Calu3 (cell line): ENCODE measurements at regions not wholly inside any gene's neighbourhood (a gene's known extent, or its start where the extent isn't known, plus 50 kb on each side); places are given as distances from the start of the nearest gene placed in this dataset.

ENCODE experiments used
- BruUV-seq: library from RNA; stranded (reverse); fragments of 400-500 nt; replicated peaks from 2 replicates; lab custom pipeline; 2021; lab: Mats Ljungman, UMichigan
- CTCF ChIA-PET: fragments of 300-600 bp; sonication (Branson Sonifier 250); formaldehyde crosslinking; loops from one replicate; lab custom pipeline; 2022; ENCODE audit warnings: antibody characterized with exemption; lab: Charles Lee
- DNase-seq: peaks from one replicate; pipeline ENCODE4 v3.0.0; 2022
- H3K27ac Mint-ChIP-seq: one replicate; pipeline ENCODE4 v1.8.0; 2022; ENCODE audit warnings: mixed read lengths; ENCODE audit not compliant: unreplicated experiment
- H3K27me3 Mint-ChIP-seq: one replicate; pipeline ENCODE4 v1.8.0; 2022; ENCODE audit warnings: mixed read lengths; ENCODE audit not compliant: unreplicated experiment
- H3K36me3 Mint-ChIP-seq: one replicate; pipeline ENCODE4 v1.8.0; 2022; ENCODE audit warnings: mild to moderate bottlenecking, moderate library complexity, mixed read lengths; ENCODE audit not compliant: insufficient read depth, unreplicated experiment
- H3K4me1 Mint-ChIP-seq: one replicate; pipeline ENCODE4 v1.8.0; 2022; ENCODE audit warnings: mild to moderate bottlenecking, low read depth, mixed read lengths; ENCODE audit not compliant: unreplicated experiment
- H3K4me3 Mint-ChIP-seq: one replicate; pipeline ENCODE4 v1.8.0; 2022; ENCODE audit warnings: mild to moderate bottlenecking, low read depth, moderate library complexity, mixed read lengths; ENCODE audit not compliant: unreplicated experiment
- H3K9me3 Mint-ChIP-seq: one replicate; pipeline ENCODE4 v1.8.0; 2022; ENCODE audit warnings: low read depth, mixed read lengths; ENCODE audit not compliant: unreplicated experiment
- CTCF ChIP-seq: fragments of 200-600 bp; IDR thresholded peaks from one replicate; pipeline ENCODE4 v1.8.0; 2022; ENCODE audit warnings: antibody characterized with exemption; ENCODE audit not compliant: unreplicated experiment
- intact Hi-C: fragments of 100-400 bp; cut with micrococcal nuclease; formaldehyde crosslinking; loops from one replicate; pipeline ENCODE4 v1.10.0; 2022; ENCODE audit not compliant: unreplicated experiment

GRCh38 chr15:92528736-92529135, 126.8 kb downstream of the FAM174B start:
- no peak for TF ChIP-seq CTCF
- no peak overlapping the region for H3K27ac Mint-ChIP-seq
- H3K27me3 Mint-ChIP-seq: peaks cover 68% of the 10 kb centered on the region
- H3K4me1 Mint-ChIP-seq: no peaks in the 10 kb centered on the region
- no peaks in the 10 kb centered on the region for H3K36me3 Mint-ChIP-seq
- no peaks in the 10 kb centered on the region for H3K9me3 Mint-ChIP-seq
- intact Hi-C loops: no loop called here
- no TSS peak for BruUV-seq
- CTCF ChIA-PET: no interaction called here
- DNase-seq: no peak
- H3K4me3 Mint-ChIP-seq: no peak overlapping the region

- no peaks in the 10 kb centered on the region for H3K36me3 Mint-ChIP-seq
- CTCF ChIA-PET: no interaction called here
- BruUV-seq: no TSS peak
These were observed 128.4 kb downstream of the FAM174B start for GRCh38 chr15:92527197-92527596.

GRCh38 chr15:92525758-92526245, 129.8 kb downstream of the FAM174B start:
- TF ChIP-seq CTCF: no peak
- Mint-ChIP-seq H3K27me3 (peaks cover 54% of the 10 kb centered on the region), H3K27ac (no peak overlapping the region), H3K9me3 (no peaks in the 10 kb centered on the region), H3K4me3 (no peak overlapping the region), H3K4me1 (peaks cover 8% of the 10 kb centered on the region), H3K36me3 (no peaks in the 10 kb centered on the region)
- no TSS peak for BruUV-seq
- intact Hi-C loops: no loop called here
- CTCF ChIA-PET: interaction anchor here (0.7 kb wide), 1 partner anchor 1542 kb away, joined by 4 read pairs; no protein-coding TSS in a partner anchor
- no peak for DNase-seq

More at GRCh38 chr15:92527197-92527596, 128.4 kb downstream of the FAM174B start:
- no peak for DNase-seq
- Mint-ChIP-seq H3K4me3 (no peak overlapping the region), H3K9me3 (no peaks in the 10 kb centered on the region), H3K4me1 (no peaks in the 10 kb centered on the region), H3K27ac (no peak overlapping the region), H3K27me3 (peaks cover 67% of the 10 kb centered on the region)
- intact Hi-C loops: no loop called here
- TF ChIP-seq CTCF: no peak

GRCh38 chr15:92524874-92525565, 130.6 kb downstream of the FAM174B start:
- peaks cover 46% of the 10 kb centered on the region for H3K27me3 Mint-ChIP-seq
- no peak overlapping the region for H3K27ac Mint-ChIP-seq
- H3K4me3 Mint-ChIP-seq: no peak overlapping the region
- H3K9me3 Mint-ChIP-seq: no peaks in the 10 kb centered on the region
- peaks cover 8% of the 10 kb centered on the region for H3K4me1 Mint-ChIP-seq
- no peaks in the 10 kb centered on the region for H3K36me3 Mint-ChIP-seq
- BruUV-seq: no TSS peak
- DNase-seq: no peak
- TF ChIP-seq CTCF: no peak
- intact Hi-C loops: loop anchor here (5.0 kb wide), 1 partner anchor 77 kb away; no protein-coding TSS in a partner anchor
- CTCF ChIA-PET: no interaction called here
